GM23338 (cell line): ENCODE measurements at regions not wholly inside any gene's neighbourhood (a gene's known extent, or its start where the extent isn't known, plus 50 kb on each side); places are given as distances from the start of the nearest gene placed in this dataset.

Source experiments
- ATAC-seq: fragments of 200-7000 bp; cut with Tn5 transposase; 3 replicates; pipeline ENCODE4 v1.9.1; 2020
- DNase-seq: peaks from one replicate; pipeline ENCODE4 v3.0.0-alpha.2; 2015; ENCODE audit warnings: low spot score
- H2AFZ ChIP-seq: fragments of 200-600 bp; sonication (generic); 2 replicates; pipeline ENCODE4 v1.8.0; 2016; ENCODE audit warnings: antibody characterized with exemption, mild to moderate bottlenecking, moderate library complexity
- H3F3A ChIP-seq: fragments of 200-600 bp; sonication (generic); replicated peaks from 2 replicates; pipeline ENCODE4 v1.8.0; 2017; ENCODE audit warnings: antibody characterized with exemption, mixed run types, low read depth
- H3K27ac ChIP-seq: fragments of 200-600 bp; sonication (generic); 2 replicates; pipeline ENCODE4 v1.6.1; 2016; ENCODE audit warnings: low read depth
- H3K27me3 ChIP-seq: fragments of 200-600 bp; sonication (generic); 2 replicates; pipeline ENCODE4 v1.8.0; 2016; ENCODE audit warnings: mild to moderate bottlenecking, mixed run types, moderate library complexity; ENCODE audit not compliant: insufficient read depth
- H3K36me3 ChIP-seq: fragments of 200-600 bp; sonication (generic); 2 replicates; pipeline ENCODE4 v1.8.0; 2016; ENCODE audit warnings: mild to moderate bottlenecking; ENCODE audit not compliant: insufficient read depth
- H3K4me1 ChIP-seq: fragments of 200-600 bp; sonication (generic); 2 replicates; pipeline ENCODE4 v1.8.0; 2016; ENCODE audit warnings: mild to moderate bottlenecking, moderate library complexity; ENCODE audit not compliant: insufficient read depth
- H3K4me2 ChIP-seq: fragments of 200-600 bp; sonication (generic); 2 replicates; pipeline ENCODE4 v1.7.1; 2017; ENCODE audit warnings: mixed run types
- H3K4me3 ChIP-seq: fragments of 200-600 bp; sonication (generic); 2 replicates; pipeline ENCODE4 v1.6.1; 2016; ENCODE audit warnings: mixed run types
- H3K79me2 ChIP-seq: fragments of 200-600 bp; sonication (generic); replicated peaks from 2 replicates; pipeline ENCODE4 v1.8.0; 2017; ENCODE audit warnings: mild to moderate bottlenecking; ENCODE audit not compliant: insufficient read depth
- H3K9me2 ChIP-seq: fragments of 200-600 bp; sonication (generic); 2 replicates; pipeline ENCODE4 v1.8.0; 2017; ENCODE audit not compliant: insufficient read depth
- H4K20me1 ChIP-seq: fragments of 200-600 bp; sonication (generic); replicated peaks from 2 replicates; pipeline ENCODE4 v1.8.0; 2017; ENCODE audit warnings: mild to moderate bottlenecking; ENCODE audit not compliant: insufficient read depth
- H3K27ac Mint-ChIP-seq: 2 replicates; pipeline ENCODE4 v1.8.0; 2020; ENCODE audit warnings: inconsistent platforms, mild to moderate bottlenecking, moderate library complexity, mixed read lengths
- H3K27me3 Mint-ChIP-seq: 3 replicates; pipeline ENCODE4 v1.8.0; 2022; ENCODE audit warnings: low read depth, mild to moderate bottlenecking, moderate library complexity, mixed read lengths, inconsistent platforms; ENCODE audit not compliant: insufficient read depth, poor library complexity
- H3K36me3 Mint-ChIP-seq: 3 replicates; pipeline ENCODE4 v1.8.0; 2021; ENCODE audit warnings: low read depth, mild to moderate bottlenecking, inconsistent platforms, moderate library complexity, mixed read lengths
- H3K4me1 Mint-ChIP-seq: 3 replicates; pipeline ENCODE4 v1.8.0; 2020; ENCODE audit warnings: mild to moderate bottlenecking, inconsistent platforms, mixed read lengths
- H3K4me3 Mint-ChIP-seq: 3 replicates; pipeline ENCODE4 v1.8.0; 2021; ENCODE audit warnings: moderate library complexity, mild to moderate bottlenecking, inconsistent platforms, mixed read lengths
- H3K9me3 Mint-ChIP-seq: 3 replicates; pipeline ENCODE4 v1.8.0; 2020; ENCODE audit warnings: moderate library complexity, mild to moderate bottlenecking, inconsistent platforms, mixed read lengths
- CREB1 ChIP-seq: fragments of 250-450 bp; sonication (Bioruptor Pico); IDR thresholded peaks from 2 replicates; pipeline ENCODE4 v1.5.0; 2020; ENCODE audit warnings: low read depth, mild to moderate bottlenecking, moderate library complexity
- CTCF ChIP-seq, 2 experiments: fragments of 200-600 bp in 1 of 2; sonication (generic) in 1 of 2; conservative IDR thresholded peaks; 2 replicates each; pipeline versions ENCODE4 v1.5.1 to v1.6.1; 2016 to 2017; ENCODE audit warnings: antibody characterized with exemption in 2 of 2, low read depth in 2 of 2, mild to moderate bottlenecking in 2 of 2, moderate library complexity in 1 of 2
- EZH2 ChIP-seq: fragments of 200-600 bp; sonication (generic); IDR thresholded peaks from one replicate; pipeline ENCODE4 v1.8.0; 2017; ENCODE audit warnings: antibody characterized with exemption, mild to moderate bottlenecking, low read depth; ENCODE audit not compliant: unreplicated experiment
- EZH2phosphoT487 ChIP-seq: fragments of 200-600 bp; sonication (generic); IDR thresholded peaks from one replicate; pipeline ENCODE4 v1.8.1; 2018; ENCODE audit warnings: antibody characterized with exemption; ENCODE audit not compliant: unreplicated experiment
- NANOG ChIP-seq: IDR thresholded peaks from 2 replicates; pipeline ENCODE4 v1.6.1; 2016; ENCODE audit warnings: antibody characterized with exemption, borderline replicate concordance
- POLR2AphosphoS5 ChIP-seq: IDR thresholded peaks from 2 replicates; pipeline ENCODE4 v1.6.1; 2016; ENCODE audit warnings: antibody characterized with exemption, low read depth
- ZNF114 ChIP-seq: fragments of 250-450 bp; sonication (Bioruptor Pico); IDR thresholded peaks from 2 replicates; pipeline ENCODE4 v1.5.0; 2020; ENCODE audit warnings: mild to moderate bottlenecking, moderate library complexity
- ZNF331 ChIP-seq: fragments of 250-450 bp; sonication (Bioruptor Pico); IDR thresholded peaks from 2 replicates; pipeline ENCODE4 v1.5.0; 2020; ENCODE audit warnings: low read depth, mild to moderate bottlenecking, moderate library complexity
- TF ChIP-seq, protein P1 (sequence below): IDR thresholded peaks from one replicate; pipeline ENCODE4 v1.6.1; 2018; ENCODE audit warnings: antibody characterized with exemption; ENCODE audit not compliant: unreplicated experiment
- TF ChIP-seq, protein P2 (sequence below): fragments of 250-450 bp; sonication (Bioruptor Pico); IDR thresholded peaks from 2 replicates; pipeline ENCODE4 v1.5.0; 2020; ENCODE audit warnings: mild to moderate bottlenecking, moderate library complexity

DNA sequence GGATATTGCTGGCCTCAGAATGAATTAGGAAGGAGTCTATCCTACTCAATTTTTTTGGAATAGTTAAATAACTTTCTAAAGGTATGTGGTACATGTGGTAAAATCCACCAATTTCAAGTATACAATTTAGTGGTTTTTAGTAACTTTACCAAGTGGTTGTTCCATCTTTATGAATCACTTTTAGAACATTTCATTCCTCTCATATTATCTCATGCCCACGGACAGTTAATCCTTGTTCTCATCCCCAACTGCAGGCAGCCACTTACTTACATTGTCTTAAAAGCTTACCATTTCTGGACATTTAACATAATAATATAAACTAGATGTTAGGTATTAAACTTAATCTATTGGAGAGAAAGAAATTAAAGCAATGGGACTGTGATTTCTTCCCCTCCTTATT lies 146.3 kb upstream of the ZC3H15 start (continued):
- TF ChIP-seq NANOG: no peak
- TF ChIP-seq ZNF114 (CRISPR knock-in tag): no peak
- TF ChIP-seq, protein P1, sequence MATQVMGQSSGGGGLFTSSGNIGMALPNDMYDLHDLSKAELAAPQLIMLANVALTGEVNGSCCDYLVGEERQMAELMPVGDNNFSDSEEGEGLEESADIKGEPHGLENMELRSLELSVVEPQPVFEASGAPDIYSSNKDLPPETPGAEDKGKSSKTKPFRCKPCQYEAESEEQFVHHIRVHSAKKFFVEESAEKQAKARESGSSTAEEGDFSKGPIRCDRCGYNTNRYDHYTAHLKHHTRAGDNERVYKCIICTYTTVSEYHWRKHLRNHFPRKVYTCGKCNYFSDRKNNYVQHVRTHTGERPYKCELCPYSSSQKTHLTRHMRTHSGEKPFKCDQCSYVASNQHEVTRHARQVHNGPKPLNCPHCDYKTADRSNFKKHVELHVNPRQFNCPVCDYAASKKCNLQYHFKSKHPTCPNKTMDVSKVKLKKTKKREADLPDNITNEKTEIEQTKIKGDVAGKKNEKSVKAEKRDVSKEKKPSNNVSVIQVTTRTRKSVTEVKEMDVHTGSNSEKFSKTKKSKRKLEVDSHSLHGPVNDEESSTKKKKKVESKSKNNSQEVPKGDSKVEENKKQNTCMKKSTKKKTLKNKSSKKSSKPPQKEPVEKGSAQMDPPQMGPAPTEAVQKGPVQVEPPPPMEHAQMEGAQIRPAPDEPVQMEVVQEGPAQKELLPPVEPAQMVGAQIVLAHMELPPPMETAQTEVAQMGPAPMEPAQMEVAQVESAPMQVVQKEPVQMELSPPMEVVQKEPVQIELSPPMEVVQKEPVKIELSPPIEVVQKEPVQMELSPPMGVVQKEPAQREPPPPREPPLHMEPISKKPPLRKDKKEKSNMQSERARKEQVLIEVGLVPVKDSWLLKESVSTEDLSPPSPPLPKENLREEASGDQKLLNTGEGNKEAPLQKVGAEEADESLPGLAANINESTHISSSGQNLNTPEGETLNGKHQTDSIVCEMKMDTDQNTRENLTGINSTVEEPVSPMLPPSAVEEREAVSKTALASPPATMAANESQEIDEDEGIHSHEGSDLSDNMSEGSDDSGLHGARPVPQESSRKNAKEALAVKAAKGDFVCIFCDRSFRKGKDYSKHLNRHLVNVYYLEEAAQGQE: no peak
- no peak for TF ChIP-seq POLR2AphosphoS5
- TF ChIP-seq EZH2phosphoT487: no peak

GRCh38 chr2:186342029-186342428 lies 144.0 kb upstream of the ZC3H15 start:
- H3K9me2 ChIP-seq: no peaks in the 10 kb centered on the region; the same call in 1 of the 2 replicates
- no peak for ATAC-seq
- TF ChIP-seq NANOG (no peak), EZH2phosphoT487 (no peak), ZNF331 (CRISPR knock-in tag) (no peak), CREB1 (CRISPR knock-in tag) (no peak), CTCF (conservative IDR thresholded peaks at IDR 0.05; ENCODE audit: low read depth in 2 of 2) (no peak), EZH2 (no peak)
- TF ChIP-seq, protein P1: no peak
- TF ChIP-seq, protein P2, sequence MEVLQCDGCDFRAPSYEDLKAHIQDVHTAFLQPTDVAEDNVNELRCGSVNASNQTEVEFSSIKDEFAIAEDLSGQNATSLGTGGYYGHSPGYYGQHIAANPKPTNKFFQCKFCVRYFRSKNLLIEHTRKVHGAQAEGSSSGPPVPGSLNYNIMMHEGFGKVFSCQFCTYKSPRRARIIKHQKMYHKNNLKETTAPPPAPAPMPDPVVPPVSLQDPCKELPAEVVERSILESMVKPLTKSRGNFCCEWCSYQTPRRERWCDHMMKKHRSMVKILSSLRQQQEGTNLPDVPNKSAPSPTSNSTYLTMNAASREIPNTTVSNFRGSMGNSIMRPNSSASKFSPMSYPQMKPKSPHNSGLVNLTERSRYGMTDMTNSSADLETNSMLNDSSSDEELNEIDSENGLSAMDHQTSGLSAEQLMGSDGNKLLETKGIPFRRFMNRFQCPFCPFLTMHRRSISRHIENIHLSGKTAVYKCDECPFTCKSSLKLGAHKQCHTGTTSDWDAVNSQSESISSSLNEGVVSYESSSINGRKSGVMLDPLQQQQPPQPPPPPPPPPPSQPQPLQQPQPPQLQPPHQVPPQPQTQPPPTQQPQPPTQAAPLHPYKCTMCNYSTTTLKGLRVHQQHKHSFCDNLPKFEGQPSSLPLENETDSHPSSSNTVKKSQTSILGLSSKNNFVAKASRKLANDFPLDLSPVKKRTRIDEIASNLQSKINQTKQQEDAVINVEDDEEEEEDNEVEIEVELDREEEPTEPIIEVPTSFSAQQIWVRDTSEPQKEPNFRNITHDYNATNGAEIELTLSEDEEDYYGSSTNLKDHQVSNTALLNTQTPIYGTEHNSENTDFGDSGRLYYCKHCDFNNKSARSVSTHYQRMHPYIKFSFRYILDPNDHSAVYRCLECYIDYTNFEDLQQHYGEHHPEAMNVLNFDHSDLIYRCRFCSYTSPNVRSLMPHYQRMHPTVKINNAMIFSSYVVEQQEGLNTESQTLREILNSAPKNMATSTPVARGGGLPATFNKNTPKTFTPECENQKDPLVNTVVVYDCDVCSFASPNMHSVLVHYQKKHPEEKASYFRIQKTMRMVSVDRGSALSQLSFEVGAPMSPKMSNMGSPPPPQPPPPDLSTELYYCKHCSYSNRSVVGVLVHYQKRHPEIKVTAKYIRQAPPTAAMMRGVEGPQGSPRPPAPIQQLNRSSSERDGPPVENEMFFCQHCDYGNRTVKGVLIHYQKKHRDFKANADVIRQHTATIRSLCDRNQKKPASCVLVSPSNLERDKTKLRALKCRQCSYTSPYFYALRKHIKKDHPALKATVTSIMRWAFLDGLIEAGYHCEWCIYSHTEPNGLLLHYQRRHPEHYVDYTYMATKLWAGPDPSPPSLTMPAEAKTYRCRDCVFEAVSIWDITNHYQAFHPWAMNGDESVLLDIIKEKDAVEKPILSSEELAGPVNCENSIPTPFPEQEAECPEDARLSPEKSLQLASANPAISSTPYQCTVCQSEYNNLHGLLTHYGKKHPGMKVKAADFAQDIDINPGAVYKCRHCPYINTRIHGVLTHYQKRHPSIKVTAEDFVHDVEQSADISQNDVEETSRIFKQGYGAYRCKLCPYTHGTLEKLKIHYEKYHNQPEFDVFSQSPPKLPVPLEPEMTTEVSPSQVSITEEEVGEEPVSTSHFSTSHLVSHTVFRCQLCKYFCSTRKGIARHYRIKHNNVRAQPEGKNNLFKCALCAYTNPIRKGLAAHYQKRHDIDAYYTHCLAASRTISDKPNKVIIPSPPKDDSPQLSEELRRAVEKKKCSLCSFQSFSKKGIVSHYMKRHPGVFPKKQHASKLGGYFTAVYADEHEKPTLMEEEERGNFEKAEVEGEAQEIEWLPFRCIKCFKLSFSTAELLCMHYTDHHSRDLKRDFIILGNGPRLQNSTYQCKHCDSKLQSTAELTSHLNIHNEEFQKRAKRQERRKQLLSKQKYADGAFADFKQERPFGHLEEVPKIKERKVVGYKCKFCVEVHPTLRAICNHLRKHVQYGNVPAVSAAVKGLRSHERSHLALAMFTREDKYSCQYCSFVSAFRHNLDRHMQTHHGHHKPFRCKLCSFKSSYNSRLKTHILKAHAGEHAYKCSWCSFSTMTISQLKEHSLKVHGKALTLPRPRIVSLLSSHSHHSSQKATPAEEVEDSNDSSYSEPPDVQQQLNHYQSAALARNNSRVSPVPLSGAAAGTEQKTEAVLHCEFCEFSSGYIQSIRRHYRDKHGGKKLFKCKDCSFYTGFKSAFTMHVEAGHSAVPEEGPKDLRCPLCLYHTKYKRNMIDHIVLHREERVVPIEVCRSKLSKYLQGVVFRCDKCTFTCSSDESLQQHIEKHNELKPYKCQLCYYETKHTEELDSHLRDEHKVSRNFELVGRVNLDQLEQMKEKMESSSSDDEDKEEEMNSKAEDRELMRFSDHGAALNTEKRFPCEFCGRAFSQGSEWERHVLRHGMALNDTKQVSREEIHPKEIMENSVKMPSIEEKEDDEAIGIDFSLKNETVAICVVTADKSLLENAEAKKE: no peak

More at GRCh38 chr2:186342029-186342428, 144.0 kb upstream of the ZC3H15 start:
- H3K36me3 ChIP-seq: no peaks in the 10 kb centered on the region
- H3K9me3 Mint-ChIP-seq: peaks cover 7% of the 10 kb centered on the region; the same call in 2 of the 3 replicates
- H3K27ac Mint-ChIP-seq: no peak overlapping the region
- no peaks in the 10 kb centered on the region for H3F3A ChIP-seq
- H3K4me3 Mint-ChIP-seq: no peak overlapping the region
- H3K27ac ChIP-seq: no peak overlapping the region
- H3K4me3 ChIP-seq: no peak overlapping the region
- H3K4me1 ChIP-seq: no peaks in the 10 kb centered on the region
- H3K79me2 ChIP-seq: no peaks in the 10 kb centered on the region
- peaks cover 6% of the 10 kb centered on the region; the same call in 2 of the 3 replicates for H3K4me1 Mint-ChIP-seq
- DNase-seq: no peak
- no peaks in the 10 kb centered on the region; the same call in 2 of the 3 replicates for H3K36me3 Mint-ChIP-seq
- no peaks in the 10 kb centered on the region for H3K27me3 Mint-ChIP-seq
- no peak overlapping the region for H2AFZ ChIP-seq
- no peaks in the 10 kb centered on the region for H4K20me1 ChIP-seq
- H3K4me2 ChIP-seq: no peak overlapping the region
- no peaks in the 10 kb centered on the region for H3K27me3 ChIP-seq
